Transverse colon (tissue), 4 donors: ENCODE measurements at regions not wholly inside any gene's neighbourhood (a gene's known extent, or its start where the extent isn't known, plus 50 kb on each side); places are given as distances from the start of the nearest gene placed in this dataset.

Experiments used
- DNase-seq: peaks from one replicate; pipeline ENCODE4 v3.0.0-alpha.2; 2019
- H3K27ac ChIP-seq, 4 donors: fragments of 200-600 bp; sonication (generic); 2 replicates each; pipeline ENCODE4 v1.5.1; 2016 to 2018; ENCODE audit warnings: inconsistent platforms in 4 of 4
- H3K27me3 ChIP-seq: fragments of 200-600 bp; sonication (generic); 2 replicates; pipeline ENCODE4 v1.5.1; 2017; ENCODE audit warnings: inconsistent platforms
- H3K36me3 ChIP-seq, 4 donors: fragments of 200-600 bp; sonication (generic); 2 replicates each; pipeline ENCODE4 v1.5.1; 2017 to 2019; ENCODE audit warnings: inconsistent platforms in 4 of 4
- H3K4me1 ChIP-seq, 4 donors: fragments of 200-600 bp; sonication (generic); 2 replicates each; pipeline ENCODE4 v1.5.1; 2017 to 2020; ENCODE audit warnings: inconsistent platforms in 4 of 4
- H3K4me3 ChIP-seq, 4 donors: fragments of 200-600 bp; sonication (generic); 1 replicate in 1 of 4; 2 replicates in 3 of 4; pipeline versions ENCODE4 v1.5.1 to v1.6.1; 2017 to 2019; ENCODE audit warnings: inconsistent platforms in 4 of 4
- H3K9me3 ChIP-seq, 2 donors: fragments of 200-600 bp; sonication (generic); 2 replicates each; pipeline ENCODE4 v1.5.1; 2017 to 2019; ENCODE audit warnings: inconsistent platforms in 2 of 2
- EP300 ChIP-seq: sonication (generic); formaldehyde crosslinking; IDR thresholded peaks from one replicate; pipeline ENCODE4 v1.6.1; 2017; ENCODE audit warnings: antibody characterized with exemption, low read depth
- POLR2A ChIP-seq: fragments of 450-650 bp; IDR thresholded peaks from one replicate; pipeline ENCODE4 v1.6.1; 2016; ENCODE audit warnings: antibody characterized with exemption, mild to moderate bottlenecking, moderate library complexity
- POLR2AphosphoS5 ChIP-seq, 3 donors: sonication (generic); formaldehyde crosslinking; IDR thresholded peaks; one replicate each; pipeline ENCODE4 v1.6.1; 2016; ENCODE audit warnings: antibody characterized with exemption in 3 of 3
- WGBS, 2 donors: methylation state at CpG; one replicate each; pipeline ENCODE4 v1.1.5; 2018; ENCODE audit warnings: low coverage in 1 of 2; 5-methylcytosine and 5-hydroxymethylcytosine counted together
- in situ Hi-C, 4 donors: fragments of 200-750 bp; cut with MboI; loops; one replicate each; pipeline versions ENCODE4 v1.15.0 to v1.15.1; 2017; ENCODE audit warnings: low sequenced_read_pairs in 3 of 4, low pct_ligation_motif_present in 1 of 4, low pct_unique_long_range_greater_than_20kb in 1 of 4
- intact Hi-C: fragments of 100-400 bp; cut with DNase I; formaldehyde crosslinking; loops from one replicate; pipeline ENCODE4 v1.15.1; 2023; ENCODE audit warnings: low total_unique reads
- TF ChIP-seq, protein P1 (sequence below), 5 experiments: fragments of 200-600 bp in 3 of 5; fragments of 450-650 bp in 2 of 5; sonication (generic) in 3 of 5; IDR thresholded peaks; 1 replicate in 2 of 5; 2 replicates in 3 of 5; pipeline ENCODE4 v1.5.1; 2016 to 2017; ENCODE audit warnings: antibody characterized with exemption in 5 of 5, inconsistent platforms in 3 of 5, mild to moderate bottlenecking in 2 of 5, moderate library complexity in 1 of 5

DNA sequence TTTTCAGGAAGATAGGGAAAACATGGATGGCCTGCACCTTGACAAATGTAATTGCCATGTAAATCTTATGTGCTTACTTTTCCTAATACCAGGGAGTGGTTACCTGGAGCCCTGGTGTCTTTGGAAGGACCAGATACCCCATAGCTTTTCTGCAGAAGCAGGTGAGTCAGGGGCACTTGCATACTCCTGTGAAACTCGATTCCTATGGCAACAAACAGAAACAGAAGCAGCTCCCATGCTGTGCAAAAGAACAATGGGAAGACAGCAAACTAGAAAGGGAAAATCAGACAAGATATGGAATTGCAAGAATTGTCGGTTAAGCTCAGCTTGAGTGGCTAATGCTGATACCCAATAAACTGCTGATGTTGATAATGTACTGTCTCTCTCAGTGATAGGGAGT lies 117.4 kb upstream of the AFF2 start:
- Histone ChIP-seq H3K4me1 (no peaks in the 10 kb centered on the region), H3K27ac (no peak overlapping the region), H3K4me3 (no peak overlapping the region), H3K27me3 (no peaks in the 10 kb centered on the region), H3K9me3 (no peaks in the 10 kb centered on the region), H3K36me3 (no peaks in the 10 kb centered on the region)
- in situ Hi-C loops (no loop called here), intact Hi-C loops (no loop called here)
- 64% methylated on average over 2 of the region's 2 CpGs; no CpG with 5 or more reads in 1 of the 2 donors for WGBS, 2 donors
- no peak for DNase-seq
- TF ChIP-seq, protein P1, sequence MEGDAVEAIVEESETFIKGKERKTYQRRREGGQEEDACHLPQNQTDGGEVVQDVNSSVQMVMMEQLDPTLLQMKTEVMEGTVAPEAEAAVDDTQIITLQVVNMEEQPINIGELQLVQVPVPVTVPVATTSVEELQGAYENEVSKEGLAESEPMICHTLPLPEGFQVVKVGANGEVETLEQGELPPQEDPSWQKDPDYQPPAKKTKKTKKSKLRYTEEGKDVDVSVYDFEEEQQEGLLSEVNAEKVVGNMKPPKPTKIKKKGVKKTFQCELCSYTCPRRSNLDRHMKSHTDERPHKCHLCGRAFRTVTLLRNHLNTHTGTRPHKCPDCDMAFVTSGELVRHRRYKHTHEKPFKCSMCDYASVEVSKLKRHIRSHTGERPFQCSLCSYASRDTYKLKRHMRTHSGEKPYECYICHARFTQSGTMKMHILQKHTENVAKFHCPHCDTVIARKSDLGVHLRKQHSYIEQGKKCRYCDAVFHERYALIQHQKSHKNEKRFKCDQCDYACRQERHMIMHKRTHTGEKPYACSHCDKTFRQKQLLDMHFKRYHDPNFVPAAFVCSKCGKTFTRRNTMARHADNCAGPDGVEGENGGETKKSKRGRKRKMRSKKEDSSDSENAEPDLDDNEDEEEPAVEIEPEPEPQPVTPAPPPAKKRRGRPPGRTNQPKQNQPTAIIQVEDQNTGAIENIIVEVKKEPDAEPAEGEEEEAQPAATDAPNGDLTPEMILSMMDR (IDR thresholded peaks at IDR 0.05) = no peak
- TF ChIP-seq EP300 (no peak), POLR2A (no peak), POLR2AphosphoS5 (IDR thresholded peaks at IDR 0.05) (no peak)

DNA sequence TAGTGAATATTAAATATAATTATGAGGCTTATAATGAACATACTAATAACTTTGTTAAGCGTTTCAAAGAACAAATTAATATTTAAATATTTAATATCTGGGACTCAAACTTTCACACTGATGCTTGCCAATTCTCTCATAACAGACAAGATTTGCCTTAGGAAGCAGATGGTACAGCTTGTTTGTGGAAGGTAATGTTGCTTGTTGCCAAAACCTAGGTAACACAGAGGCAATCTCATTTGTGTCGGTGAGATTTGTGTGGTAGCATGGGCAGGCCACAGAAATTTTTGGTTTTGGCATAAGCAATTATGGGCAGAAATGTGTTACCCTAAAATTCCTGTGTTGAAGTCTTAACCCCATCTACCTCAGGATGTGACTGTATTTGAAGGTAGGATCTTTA lies 114.9 kb upstream of the AFF2 start:
- no peak for DNase-seq
- in situ Hi-C loops (no loop called here), intact Hi-C loops (no loop called here)
- Histone ChIP-seq H3K27me3 (no peaks in the 10 kb centered on the region), H3K9me3 (no peaks in the 10 kb centered on the region), H3K36me3 (no peaks in the 10 kb centered on the region), H3K27ac (no peak overlapping the region), H3K4me1 (no peaks in the 10 kb centered on the region), H3K4me3 (no peak overlapping the region)
- 95 to 100% methylated on average over 1 to 2 of the region's 2 CpGs for WGBS, 2 donors
- TF ChIP-seq POLR2A (no peak), POLR2AphosphoS5 (IDR thresholded peaks at IDR 0.05) (no peak), EP300 (no peak)
- TF ChIP-seq, protein P1 (IDR thresholded peaks at IDR 0.05) = no peak

DNA sequence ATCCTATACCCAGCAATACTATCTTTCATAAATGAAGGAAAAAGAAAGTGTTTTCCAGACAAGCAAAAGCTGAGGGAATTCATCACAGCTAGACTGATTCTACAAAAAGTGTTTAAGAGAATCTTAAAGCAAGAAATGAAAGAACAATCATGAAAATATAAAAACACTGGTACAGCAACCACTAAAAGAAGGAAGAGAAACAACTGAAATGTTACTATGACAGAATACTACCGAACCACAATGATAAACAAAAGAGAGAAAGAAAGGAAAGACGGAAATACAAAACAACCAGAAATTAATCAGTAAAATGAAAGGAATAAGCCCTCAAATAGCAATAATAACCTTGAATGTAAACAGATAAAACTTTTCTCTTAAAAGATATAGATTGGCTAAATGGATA lies 110.8 kb upstream of the AFF2 start:
- no peaks in the 10 kb centered on the region for H3K4me1 ChIP-seq
- H3K9me3 ChIP-seq = no peaks in the 10 kb centered on the region
- H3K4me3 ChIP-seq = no peak overlapping the region
- 60 to 74% methylated on average over 1 to 2 of the region's 2 CpGs for WGBS, 2 donors
- DNase-seq = no peak
- in situ Hi-C loops (no loop called here), intact Hi-C loops (no loop called here)
- no peaks in the 10 kb centered on the region for H3K27me3 ChIP-seq
- H3K27ac ChIP-seq = no peak overlapping the region
- TF ChIP-seq, protein P1 (IDR thresholded peaks at IDR 0.05) = no peak
- TF ChIP-seq POLR2A = no peak
- no peak for TF ChIP-seq POLR2AphosphoS5 (IDR thresholded peaks at IDR 0.05)
- TF ChIP-seq EP300 = no peak
- no peaks in the 10 kb centered on the region for H3K36me3 ChIP-seq

DNA sequence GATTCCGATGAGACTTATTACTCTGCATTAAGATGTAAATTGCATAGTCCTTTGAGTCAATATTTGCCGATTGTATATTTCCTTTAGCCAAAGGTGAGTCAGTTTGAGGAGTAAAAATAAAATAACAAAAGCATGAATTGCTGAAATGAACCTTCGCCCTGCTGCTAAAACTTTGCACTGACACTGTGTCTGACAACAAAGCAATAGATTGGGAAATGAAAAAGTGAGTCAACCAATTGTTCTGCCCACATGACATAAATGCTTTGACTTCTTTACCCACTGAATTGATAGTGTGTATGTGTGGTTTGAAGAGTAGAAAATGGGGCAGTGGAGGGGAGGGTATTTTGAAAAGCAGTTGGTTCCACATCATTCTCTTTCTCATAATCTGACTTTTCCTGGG lies 88.4 kb upstream of the AFF2 start:
- Histone ChIP-seq H3K27me3 (no peaks in the 10 kb centered on the region), H3K4me1 (no peaks in the 10 kb centered on the region), H3K36me3 (no peaks in the 10 kb centered on the region), H3K9me3 (no peaks in the 10 kb centered on the region), H3K4me3 (no peak overlapping the region), H3K27ac (no peak overlapping the region)
- in situ Hi-C loops = no loop called here
- intact Hi-C loops = no loop called here
- no peak for DNase-seq
- TF ChIP-seq, protein P1 (IDR thresholded peaks at IDR 0.05) = no peak
- no peak for TF ChIP-seq EP300
- no peak for TF ChIP-seq POLR2AphosphoS5 (IDR thresholded peaks at IDR 0.05)
- TF ChIP-seq POLR2A = no peak
- 42 to 46% methylated on average over 2 to 3 of the region's 3 CpGs for WGBS, 2 donors
